ENCODE measurements at regions not wholly inside any gene's neighbourhood (a gene's known extent, or its start where the extent isn't known, plus 50 kb on each side); places are given as distances from the start of the nearest gene placed in this dataset.

DNA sequence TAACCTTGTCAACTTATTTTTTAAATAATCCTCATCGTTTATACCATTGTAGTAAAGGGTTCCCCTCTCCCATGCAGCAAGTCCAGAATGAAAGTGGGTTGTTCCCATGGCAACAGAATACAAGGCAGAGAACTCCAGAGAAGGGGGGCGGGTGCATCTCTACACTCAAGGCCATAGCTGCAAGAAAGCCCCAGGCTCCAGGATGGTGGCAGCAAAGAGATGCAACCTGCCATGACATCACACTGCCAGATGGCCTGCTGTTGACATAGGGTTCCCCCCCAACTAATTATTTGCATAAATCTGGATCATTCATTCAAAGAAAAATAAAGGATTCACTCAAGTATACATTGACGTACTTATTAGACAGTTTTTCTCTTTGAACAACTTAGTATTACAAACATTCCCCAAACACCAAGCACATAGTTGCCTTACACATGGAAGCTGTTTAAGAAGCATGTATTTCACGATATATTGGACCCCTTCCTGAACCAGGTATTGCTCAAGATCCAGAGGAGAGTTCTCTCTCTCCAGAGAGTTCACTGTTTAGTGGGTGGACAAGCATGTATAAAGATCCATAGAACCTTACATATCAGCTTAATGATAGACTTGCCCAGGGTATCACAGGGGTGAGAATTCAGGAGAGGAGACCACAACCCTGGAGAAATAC is 87.4 kb upstream of the KLF7 start:
- no peak for DNase-seq (ENCODE audit: low spot score in 2 of 2)
- no peak overlapping the region for H3K4me3 ChIP-seq (ENCODE audit: low read depth, poor library complexity, severe bottlenecking)
- no peak for TF ChIP-seq POLR2A (IDR thresholded peaks at IDR 0.05)
- TF ChIP-seq, protein P1, sequence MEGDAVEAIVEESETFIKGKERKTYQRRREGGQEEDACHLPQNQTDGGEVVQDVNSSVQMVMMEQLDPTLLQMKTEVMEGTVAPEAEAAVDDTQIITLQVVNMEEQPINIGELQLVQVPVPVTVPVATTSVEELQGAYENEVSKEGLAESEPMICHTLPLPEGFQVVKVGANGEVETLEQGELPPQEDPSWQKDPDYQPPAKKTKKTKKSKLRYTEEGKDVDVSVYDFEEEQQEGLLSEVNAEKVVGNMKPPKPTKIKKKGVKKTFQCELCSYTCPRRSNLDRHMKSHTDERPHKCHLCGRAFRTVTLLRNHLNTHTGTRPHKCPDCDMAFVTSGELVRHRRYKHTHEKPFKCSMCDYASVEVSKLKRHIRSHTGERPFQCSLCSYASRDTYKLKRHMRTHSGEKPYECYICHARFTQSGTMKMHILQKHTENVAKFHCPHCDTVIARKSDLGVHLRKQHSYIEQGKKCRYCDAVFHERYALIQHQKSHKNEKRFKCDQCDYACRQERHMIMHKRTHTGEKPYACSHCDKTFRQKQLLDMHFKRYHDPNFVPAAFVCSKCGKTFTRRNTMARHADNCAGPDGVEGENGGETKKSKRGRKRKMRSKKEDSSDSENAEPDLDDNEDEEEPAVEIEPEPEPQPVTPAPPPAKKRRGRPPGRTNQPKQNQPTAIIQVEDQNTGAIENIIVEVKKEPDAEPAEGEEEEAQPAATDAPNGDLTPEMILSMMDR (IDR thresholded peaks at IDR 0.05), result no peak
- intact Hi-C loops (cut with DNase I; ENCODE audit: low total_unique reads), result no loop called here
- WGBS, 2 donors, result 90 to 93% methylated on average over 4 of the region's 4 CpGs

DNA sequence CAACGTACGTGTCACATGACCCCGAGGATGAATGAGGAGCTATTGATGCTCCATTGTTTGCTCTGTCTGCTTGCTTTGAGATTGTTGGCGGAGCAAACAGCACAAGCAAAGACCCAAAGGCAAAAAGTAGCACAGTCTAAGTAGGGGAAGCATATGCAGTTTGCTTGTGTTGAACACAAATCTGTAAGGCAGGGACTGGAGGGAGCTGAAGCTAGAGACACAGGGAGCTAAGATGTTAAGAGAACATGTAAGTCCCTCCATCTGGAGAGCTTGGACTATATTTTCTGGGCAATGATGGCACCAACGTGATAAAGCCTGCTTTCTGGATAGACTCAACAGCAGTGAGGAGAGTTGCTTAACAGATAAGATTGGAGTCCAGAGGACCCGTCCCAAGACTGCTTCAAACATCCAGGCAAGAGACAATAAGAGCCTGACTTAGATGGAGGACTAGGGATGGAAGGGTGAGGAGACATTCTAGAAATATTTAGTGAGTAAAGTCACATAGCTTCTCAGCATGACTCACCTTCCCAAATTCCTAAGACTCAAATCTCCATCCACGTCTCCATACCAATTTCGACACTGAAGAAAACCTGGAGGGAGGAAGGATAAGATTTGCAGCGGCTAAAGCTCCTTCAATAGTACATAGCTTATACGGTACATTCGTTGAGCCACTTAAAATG is 88.1 kb upstream of the KLF7 start:
- no peak for DNase-seq (ENCODE audit: low spot score in 2 of 2)
- 74 to 78% methylated on average over 11 of the region's 11 CpGs for WGBS, 2 donors

DNA sequence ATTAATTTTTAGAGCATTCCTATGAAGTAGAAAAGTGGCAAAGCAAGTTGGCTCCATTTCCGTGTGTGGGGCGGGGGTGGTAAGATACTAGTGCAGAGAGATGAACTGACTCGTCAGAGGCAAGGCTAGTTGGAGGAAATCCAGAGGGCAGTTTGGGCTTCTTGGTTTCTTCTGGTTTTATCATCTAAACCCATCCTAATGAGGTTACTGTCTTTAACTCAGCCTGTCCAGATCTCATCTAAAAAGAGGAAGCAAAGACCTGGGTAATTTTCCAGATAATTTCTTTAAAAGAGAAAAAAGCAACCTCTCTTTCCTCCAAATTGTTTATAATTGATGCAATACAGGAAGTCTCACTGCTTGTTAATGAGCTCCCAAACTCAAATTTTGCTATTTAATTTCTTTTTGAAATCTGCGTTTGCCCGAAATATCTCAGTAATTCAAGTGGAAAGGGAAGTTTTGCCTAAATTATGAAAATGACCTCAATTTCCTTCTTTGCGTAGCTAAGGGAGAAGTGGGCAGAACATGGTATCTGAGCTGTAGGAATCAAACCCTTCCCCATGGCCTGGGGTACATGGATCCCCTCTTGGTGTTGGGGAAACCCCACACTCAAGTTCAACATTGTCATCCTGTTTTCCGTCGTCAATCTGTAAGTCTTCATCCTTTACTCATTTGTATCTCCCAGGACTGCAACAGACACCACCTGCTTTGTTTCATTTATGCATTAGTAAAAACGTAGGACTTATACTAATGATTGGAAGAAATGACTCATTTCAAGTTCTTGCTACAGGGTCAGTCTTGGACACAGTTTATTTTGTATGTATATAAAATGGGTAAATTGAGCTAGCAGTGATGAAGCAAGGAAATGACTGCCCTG is 89.1 kb upstream of the KLF7 start:
- intact Hi-C loops (cut with DNase I; ENCODE audit: low total_unique reads), result no loop called here
- 41 to 54% methylated on average over 9 of the region's 9 CpGs for WGBS, 2 donors

More for the DNA sequence above, 88.1 kb upstream of the KLF7 start:
- intact Hi-C loops (cut with DNase I; ENCODE audit: low total_unique reads), result no loop called here
- TF ChIP-seq POLR2A (IDR thresholded peaks at IDR 0.05), result no peak
- TF ChIP-seq, protein P1 (IDR thresholded peaks at IDR 0.05), result no peak
- H3K4me3 ChIP-seq (ENCODE audit: low read depth, poor library complexity, severe bottlenecking), result no peak overlapping the region

DNA sequence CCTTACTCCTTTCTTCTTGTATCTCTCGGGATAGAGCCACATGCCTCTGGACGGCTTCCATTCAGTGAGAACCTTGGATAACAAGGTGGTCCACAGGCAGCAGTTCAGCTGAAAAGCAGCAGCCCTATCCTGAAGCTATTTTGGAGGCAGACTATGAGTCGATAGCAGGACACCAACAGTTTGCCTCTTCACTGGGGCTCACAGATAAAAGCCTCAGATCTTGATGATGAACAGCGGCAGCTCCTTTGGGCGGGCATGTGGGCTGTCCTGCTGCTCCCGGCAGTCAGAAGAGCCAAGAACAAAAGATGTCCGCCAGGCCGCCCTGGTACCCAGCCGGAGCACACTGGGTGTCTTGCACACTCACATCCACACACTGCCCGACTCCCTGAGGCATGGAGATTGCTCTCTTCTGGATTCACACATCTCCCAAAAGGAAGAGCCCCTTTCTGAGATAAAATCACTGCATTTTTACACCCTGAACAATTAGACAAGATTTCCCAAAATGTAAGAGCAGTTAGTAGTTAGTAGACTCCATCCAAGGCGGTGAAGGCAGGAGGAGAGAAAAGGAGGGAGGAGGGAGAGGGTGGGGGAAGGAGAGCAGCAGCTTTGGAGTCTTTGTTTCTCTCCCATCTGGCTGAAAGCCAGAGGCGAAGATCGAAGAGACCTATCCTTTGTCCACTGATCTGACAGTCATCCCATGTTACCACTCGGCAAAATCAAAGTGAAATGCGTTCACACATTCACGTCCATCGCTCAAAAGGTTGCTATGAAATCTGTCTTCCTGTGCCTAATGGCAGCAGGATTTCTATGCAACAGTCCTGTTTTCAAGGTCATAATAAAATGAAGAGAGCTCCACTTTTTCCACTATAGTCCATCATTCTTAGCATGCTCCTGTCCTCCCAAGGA is 90.1 kb upstream of the KLF7 start:
- TF ChIP-seq, protein P1 (IDR thresholded peaks at IDR 0.05), result no peak
- TF ChIP-seq POLR2A (IDR thresholded peaks at IDR 0.05), result no peak
- intact Hi-C loops (cut with DNase I; ENCODE audit: low total_unique reads), result no loop called here
- no peak overlapping the region for H3K4me3 ChIP-seq (ENCODE audit: low read depth, poor library complexity, severe bottlenecking)
- WGBS, 2 donors, result 84 to 90% methylated on average over 17 of the region's 17 CpGs
- DNase-seq (ENCODE audit: low spot score in 2 of 2), result no peak

More for the DNA sequence above, 89.1 kb upstream of the KLF7 start:
- no peak for DNase-seq (ENCODE audit: low spot score in 2 of 2)
- no peak overlapping the region for H3K4me3 ChIP-seq (ENCODE audit: low read depth, poor library complexity, severe bottlenecking)
- no peak for TF ChIP-seq POLR2A (IDR thresholded peaks at IDR 0.05)
- TF ChIP-seq, protein P1 (IDR thresholded peaks at IDR 0.05), result no peak

All from lower leg skin (tissue), 4 donors.